ENCODE measurements at regions not wholly inside any gene's neighbourhood (a gene's known extent, or its start where the extent isn't known, plus 50 kb on each side); places are given as distances from the start of the nearest gene placed in this dataset.

GRCh38 chr11:115906171-115906570, 402.0 kb upstream of the CADM1 start:
- DNase-seq = peak; percentile 60

DNA sequence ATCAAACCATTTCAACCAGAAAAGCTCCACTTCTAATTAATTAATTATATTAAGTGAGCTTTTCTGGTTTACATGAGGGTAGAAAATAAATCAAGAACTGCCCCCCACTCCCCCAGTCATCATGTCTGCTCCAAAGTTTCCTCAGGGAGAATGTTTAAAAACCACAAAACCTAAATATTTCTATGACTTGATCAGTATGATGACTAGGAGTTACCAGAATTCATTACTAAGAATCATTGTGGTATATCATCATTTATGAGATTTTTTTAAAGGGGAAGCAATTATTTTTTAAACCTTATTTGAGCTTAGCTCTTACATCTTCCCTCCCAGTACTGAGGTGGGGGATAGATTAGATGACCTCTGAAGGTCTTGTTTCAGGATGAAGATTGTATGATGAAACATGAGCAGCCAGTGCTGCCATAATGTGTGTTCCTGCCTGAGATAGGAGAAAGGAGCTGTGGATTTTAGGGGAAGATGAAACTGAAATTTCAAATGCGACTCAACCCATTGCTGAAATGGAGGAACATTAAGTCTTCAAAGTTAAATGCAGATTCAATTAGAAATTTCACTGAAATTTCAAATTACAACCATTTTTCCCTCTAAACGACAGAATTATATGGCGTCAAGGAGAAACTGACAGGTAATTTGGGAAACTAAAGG, 401.3 kb upstream of the CADM1 start:
- no peak for DNase-seq

GRCh38 chr11:115903179-115903578, 399.0 kb upstream of the CADM1 start:
- DNase-seq = no peak

DNA sequence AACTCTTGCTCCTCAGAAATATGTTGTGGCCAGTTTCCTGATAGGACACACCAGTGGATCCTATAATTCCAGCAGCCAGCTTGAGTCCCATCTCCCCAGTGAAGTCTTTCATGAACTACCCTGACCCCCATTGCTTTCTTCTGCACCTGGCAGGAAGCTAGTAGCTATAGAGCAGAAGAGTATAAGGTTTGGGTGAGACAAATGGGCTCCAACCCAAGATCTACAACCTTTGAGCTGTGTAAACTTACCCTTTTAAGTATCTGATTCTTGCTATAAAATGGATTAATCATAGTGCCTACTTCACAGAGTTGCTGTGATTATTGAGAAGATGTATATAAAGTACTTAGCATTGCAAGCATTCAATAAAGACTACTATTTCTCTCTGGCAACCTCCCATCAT, 396.9 kb upstream of the CADM1 start:
- DNase-seq = no peak

- no peak for DNase-seq
These were observed 395.9 kb upstream of the CADM1 start for GRCh38 chr11:115900111-115900510.

GRCh38 chr11:115897707-115898106, 393.5 kb upstream of the CADM1 start:
- DNase-seq = no peak

GRCh38 chr11:115896084-115896483, 391.9 kb upstream of the CADM1 start:
- DNase-seq = no peak

GRCh38 chr11:115895594-115895993, 391.4 kb upstream of the CADM1 start:
- no peak for DNase-seq

DNA sequence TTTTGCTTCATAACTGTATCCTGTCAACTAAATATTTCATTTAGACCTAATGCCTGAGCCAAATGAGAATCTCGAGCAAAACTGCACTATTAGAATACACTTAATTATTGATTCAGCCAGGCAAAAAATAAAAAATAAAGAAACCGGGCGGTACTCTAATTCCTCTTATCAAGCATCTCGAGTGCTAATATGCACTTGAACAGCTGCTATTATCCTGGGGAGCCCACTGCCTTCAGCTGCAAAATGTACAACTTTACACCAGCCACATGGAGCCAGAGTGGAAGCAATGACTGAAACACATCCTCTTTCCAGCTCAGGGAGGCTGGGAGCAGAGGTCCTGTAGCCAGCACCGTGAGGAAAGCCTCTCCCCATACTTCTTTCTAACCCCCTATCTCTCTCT, 390.0 kb upstream of the CADM1 start:
- peak; percentile 30 for DNase-seq

GRCh38 chr11:115893461-115894099, 389.4 kb upstream of the CADM1 start:
- DNase-seq = no peak

DNA sequence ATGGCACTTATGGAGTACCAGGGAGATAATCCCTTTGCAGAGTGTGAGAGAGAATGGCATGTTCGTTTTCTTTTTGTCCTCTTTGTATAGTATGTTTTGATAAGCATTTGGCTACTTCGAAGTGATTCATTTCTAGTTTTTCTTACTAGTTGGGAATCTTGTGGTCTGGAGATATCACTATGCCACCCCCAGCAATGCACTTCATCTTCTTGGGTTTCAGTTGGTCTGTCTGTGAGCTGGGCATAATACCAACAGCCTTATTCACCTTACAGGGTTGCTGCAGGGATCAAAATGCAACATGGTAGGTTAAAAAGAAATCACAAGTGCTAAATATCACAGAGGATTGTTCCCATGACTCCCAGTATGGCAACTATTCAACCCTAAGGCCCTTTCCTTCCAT, 387.8 kb upstream of the CADM1 start:
- no peak for DNase-seq

- peak; percentile 43 for DNase-seq
These were observed 387.4 kb upstream of the CADM1 start for GRCh38 chr11:115891581-115891980.

DNA sequence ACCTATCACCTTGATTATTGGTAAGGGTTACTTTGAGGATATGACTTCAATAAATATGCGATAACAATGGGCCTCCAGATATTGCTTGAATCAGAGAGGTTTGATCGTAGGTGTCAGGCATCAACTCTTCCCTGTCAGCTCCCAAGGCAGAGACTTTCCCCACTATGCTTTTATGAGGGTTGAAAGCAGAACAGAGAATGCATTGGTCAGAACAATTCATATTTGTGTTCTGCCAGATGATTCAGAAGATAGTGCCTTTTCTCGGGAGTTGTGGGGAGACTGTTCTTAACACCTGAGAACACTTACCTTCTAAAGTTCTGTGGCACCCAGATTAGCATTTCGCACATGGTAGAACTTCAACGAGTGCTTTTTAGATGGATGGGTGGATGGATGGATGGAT, 386.3 kb upstream of the CADM1 start:
- DNase-seq = no peak

- DNase-seq = no peak
These were observed 385.5 kb upstream of the CADM1 start for GRCh38 chr11:115889712-115890111.

- no peak for DNase-seq
These were observed 383.5 kb upstream of the CADM1 start for GRCh38 chr11:115887727-115888126.

- no peak for DNase-seq
These were observed 383.1 kb upstream of the CADM1 start for GRCh38 chr11:115887316-115887715.

- DNase-seq = peak; percentile 85
These were observed 382.2 kb upstream of the CADM1 start for GRCh38 chr11:115886422-115886733.

- DNase-seq = no peak
These were observed 381.6 kb upstream of the CADM1 start for GRCh38 chr11:115885535-115886421.

DNA sequence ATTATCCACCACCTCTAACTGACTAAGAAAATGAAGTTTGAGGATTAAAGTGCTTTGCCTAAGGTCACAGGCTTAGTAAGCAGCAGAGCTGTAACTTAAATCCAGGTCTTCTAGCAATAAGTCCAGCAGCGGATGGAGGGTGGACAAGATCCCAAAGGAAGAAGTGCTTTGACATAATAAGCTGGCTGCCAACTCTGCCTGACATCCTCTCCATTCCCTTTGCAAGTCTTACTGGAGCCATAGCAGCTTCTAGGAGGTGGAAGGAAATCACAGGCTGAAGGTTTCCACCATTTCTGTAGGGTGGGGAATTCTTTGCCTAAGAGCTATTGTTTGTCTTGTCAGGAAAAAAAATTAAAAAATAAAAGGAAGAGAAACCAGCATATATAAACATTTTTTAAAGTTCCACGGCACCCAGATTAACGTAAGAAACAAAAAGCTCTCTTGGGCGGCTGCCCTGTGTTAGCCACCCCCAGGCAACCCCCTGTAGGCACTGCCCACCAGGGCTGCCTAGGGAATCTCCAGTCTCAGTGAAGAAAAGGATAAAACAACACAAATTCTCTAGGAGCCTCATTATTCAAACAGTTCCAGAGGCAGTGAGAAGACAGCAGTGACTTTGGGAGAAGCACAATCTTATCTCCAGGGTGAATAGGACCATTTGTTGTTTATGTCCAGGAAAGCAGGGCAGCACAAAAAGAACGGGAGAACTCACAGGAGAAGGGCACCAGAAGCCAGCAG, 380.8 kb upstream of the CADM1 start:
- DNase-seq = no peak

- DNase-seq = no peak
These were observed 370.6 kb upstream of the CADM1 start for GRCh38 chr11:115874843-115875242.

DNA sequence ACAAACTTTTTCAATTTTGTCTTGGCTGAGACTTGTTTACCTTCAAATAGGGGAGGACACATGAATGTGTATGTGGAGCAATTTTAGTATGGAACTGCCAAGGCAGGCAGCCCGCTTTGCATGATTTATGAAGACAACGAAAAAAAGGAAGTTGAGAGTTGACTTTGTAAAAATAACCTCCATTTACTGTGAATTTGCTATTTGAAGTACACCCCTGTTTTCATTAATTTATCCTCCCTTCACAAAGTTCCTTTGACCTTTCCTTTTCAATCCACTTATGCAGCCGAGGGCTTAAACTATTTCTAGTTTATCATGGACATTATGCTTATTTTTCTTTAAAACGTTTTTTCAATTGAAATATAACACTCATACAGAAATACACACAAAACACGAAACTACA, 369.6 kb upstream of the CADM1 start:
- DNase-seq = no peak

GRCh38 chr11:115872416-115872815, 368.2 kb upstream of the CADM1 start:
- no peak for DNase-seq

DNA sequence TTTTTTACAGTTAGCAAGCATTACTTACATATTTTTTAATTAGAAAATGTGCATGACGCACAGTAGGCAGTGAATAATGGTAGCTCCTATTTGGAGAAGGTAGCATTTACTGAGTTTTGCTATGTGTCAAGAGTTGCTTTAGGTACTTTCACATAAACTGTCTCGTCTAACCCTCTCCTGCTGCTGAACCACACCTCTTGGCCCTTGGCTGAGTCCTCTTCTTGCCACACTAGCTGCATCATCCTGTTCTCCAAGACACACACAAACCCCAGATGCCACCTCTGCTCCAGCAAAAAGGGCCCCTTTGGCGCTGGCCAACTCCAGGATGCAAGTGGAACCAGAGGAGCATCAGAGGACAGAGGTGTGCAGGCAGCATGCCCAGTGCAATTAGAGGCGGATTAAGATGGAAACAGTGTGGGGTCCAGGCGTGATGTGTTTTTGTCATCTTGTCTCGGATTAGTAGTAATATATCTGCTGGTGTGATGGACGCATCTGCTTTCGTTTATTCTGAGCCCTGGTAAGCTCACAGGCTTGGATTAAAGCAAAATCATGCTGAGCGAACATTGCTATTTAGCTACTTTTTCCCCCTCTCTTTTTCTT, 367.0 kb upstream of the CADM1 start:
- DNase-seq = peak; percentile 92

Data from NCI-H524 treated with DMSO at 0.1 percent for 48 hours (cell line).